Testis (tissue), 2 donors: ENCODE measurements at regions not wholly inside any gene's neighbourhood (a gene's known extent, or its start where the extent isn't known, plus 50 kb on each side); places are given as distances from the start of the nearest gene placed in this dataset.

Source experiments
- POLR2A ChIP-seq: fragments of 450-650 bp; IDR thresholded peaks from one replicate; pipeline ENCODE4 v1.6.1; 2017; ENCODE audit warnings: antibody characterized with exemption, mild to moderate bottlenecking, moderate library complexity
- TF ChIP-seq, protein P1 (sequence below), 3 experiments: fragments of 450-650 bp in 2 of 3; fragments of 200-600 bp in 1 of 3; sonication (generic) in 1 of 3; IDR thresholded peaks; one replicate each; pipeline ENCODE4 v1.5.1; 2016 to 2019; ENCODE audit warnings: antibody characterized with exemption in 3 of 3, mild to moderate bottlenecking in 2 of 3, moderate library complexity in 1 of 3

DNA sequence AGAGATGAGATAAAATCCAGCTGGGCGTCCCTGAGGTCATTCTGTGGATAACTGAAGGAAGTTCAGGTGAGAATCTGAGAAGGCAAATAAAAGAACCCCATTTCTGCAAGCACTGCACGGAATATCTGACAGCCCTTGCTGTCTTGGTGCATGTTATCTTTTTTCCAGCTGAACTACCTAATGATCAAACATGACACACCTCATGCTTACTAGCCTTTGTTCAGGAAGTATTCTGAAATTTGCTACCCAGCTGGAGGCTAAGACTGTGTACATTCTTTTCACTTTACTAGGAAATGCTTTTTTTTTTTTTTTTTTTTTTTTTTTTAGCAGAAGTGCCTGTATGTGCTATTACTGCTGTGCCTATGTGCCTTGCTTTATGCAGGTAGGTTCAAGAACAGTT lies 718.1 kb downstream of the SMARCA1 start:
- no peak for TF ChIP-seq POLR2A
- TF ChIP-seq, protein P1, sequence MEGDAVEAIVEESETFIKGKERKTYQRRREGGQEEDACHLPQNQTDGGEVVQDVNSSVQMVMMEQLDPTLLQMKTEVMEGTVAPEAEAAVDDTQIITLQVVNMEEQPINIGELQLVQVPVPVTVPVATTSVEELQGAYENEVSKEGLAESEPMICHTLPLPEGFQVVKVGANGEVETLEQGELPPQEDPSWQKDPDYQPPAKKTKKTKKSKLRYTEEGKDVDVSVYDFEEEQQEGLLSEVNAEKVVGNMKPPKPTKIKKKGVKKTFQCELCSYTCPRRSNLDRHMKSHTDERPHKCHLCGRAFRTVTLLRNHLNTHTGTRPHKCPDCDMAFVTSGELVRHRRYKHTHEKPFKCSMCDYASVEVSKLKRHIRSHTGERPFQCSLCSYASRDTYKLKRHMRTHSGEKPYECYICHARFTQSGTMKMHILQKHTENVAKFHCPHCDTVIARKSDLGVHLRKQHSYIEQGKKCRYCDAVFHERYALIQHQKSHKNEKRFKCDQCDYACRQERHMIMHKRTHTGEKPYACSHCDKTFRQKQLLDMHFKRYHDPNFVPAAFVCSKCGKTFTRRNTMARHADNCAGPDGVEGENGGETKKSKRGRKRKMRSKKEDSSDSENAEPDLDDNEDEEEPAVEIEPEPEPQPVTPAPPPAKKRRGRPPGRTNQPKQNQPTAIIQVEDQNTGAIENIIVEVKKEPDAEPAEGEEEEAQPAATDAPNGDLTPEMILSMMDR (IDR thresholded peaks at IDR 0.05), result no peak
